ENCODE measurements at regions not wholly inside any gene's neighbourhood (a gene's known extent, or its start where the extent isn't known, plus 50 kb on each side); places are given as distances from the start of the nearest gene placed in this dataset.

- WGBS = 82% methylated on average over 9 of the region's 9 CpGs
- Histone ChIP-seq H3K27ac (ENCODE audit: low read depth in 1 of 2, low read length in 2 of 2) (no peak overlapping the region), H3K4me1 (ENCODE audit: control insufficient read depth in 4 of 4, insufficient read depth in 4 of 4, low read length in 3 of 4) (no peaks in the 10 kb centered on the region), H3K9me3 (ENCODE audit: control insufficient read depth in 4 of 4, low read length in 3 of 4) (peaks cover 0 to 4% (median 0%) of the 10 kb centered on the region in 4 donors), H3K36me3 (ENCODE audit: control insufficient read depth in 4 of 4, insufficient read depth in 3 of 4, low read depth in 1 of 4, low read length in 3 of 4) (no peaks in the 10 kb centered on the region), H3K9ac (ENCODE audit: low read depth in 1 of 2, low read length in 2 of 2) (no peak overlapping the region), H3K27me3 (ENCODE audit: control insufficient read depth in 4 of 4, insufficient read depth in 4 of 4, low read length in 3 of 4) (peaks cover 0 to 2% (median 0%) of the 10 kb centered on the region in 4 donors), H3K4me3 (ENCODE audit: low read depth in 1 of 3, low read length in 3 of 3) (no peak overlapping the region)
- TF ChIP-seq REST (IDR thresholded peaks at IDR 0.05) = no peak
- TF ChIP-seq FOXA2 (IDR thresholded peaks at IDR 0.05) = no peak
- TF ChIP-seq JUND (IDR thresholded peaks at IDR 0.05) = no peak
- TF ChIP-seq CTCF (IDR thresholded peaks at IDR 0.05; ENCODE audit: low read depth, low read length, missing input control) = no peak
- TF ChIP-seq ATF3 (IDR thresholded peaks at IDR 0.05) = no peak
- DNase-seq (ENCODE audit: low spot score) = no peak
Measured at GRCh38 chr19:30174791-30175190, 197.4 kb upstream of the ZNF536 start.

GRCh38 chr19:30175987-30176386, 196.2 kb upstream of the ZNF536 start:
- WGBS = 90% methylated on average over 3 of the region's 3 CpGs
- H3K4me3 ChIP-seq (ENCODE audit: low read depth in 1 of 3, low read length in 3 of 3) = no peak overlapping the region
- no peak for TF ChIP-seq RXRA (IDR thresholded peaks at IDR 0.05)
- no peak for TF ChIP-seq ZBTB33 (IDR thresholded peaks at IDR 0.05)
- no peak for TF ChIP-seq EGR1 (IDR thresholded peaks at IDR 0.05; ENCODE audit: low read depth in 2 of 2)
- H3K4me1 ChIP-seq (ENCODE audit: control insufficient read depth in 4 of 4, insufficient read depth in 4 of 4, low read length in 3 of 4) = no peaks in the 10 kb centered on the region
- no peaks in the 10 kb centered on the region for H3K36me3 ChIP-seq (ENCODE audit: control insufficient read depth in 4 of 4, insufficient read depth in 3 of 4, low read depth in 1 of 4, low read length in 3 of 4)
- no peak overlapping the region for H3K27ac ChIP-seq (ENCODE audit: low read depth in 1 of 2, low read length in 2 of 2)
- H3K9ac ChIP-seq (ENCODE audit: low read depth in 1 of 2, low read length in 2 of 2) = no peak overlapping the region
- DNase-seq (ENCODE audit: low spot score) = no peak
- H3K27me3 ChIP-seq (ENCODE audit: control insufficient read depth in 4 of 4, insufficient read depth in 4 of 4, low read length in 3 of 4) = peaks cover 0 to 2% (median 0%) of the 10 kb centered on the region in 4 donors
- H3K9me3 ChIP-seq (ENCODE audit: control insufficient read depth in 4 of 4, low read length in 3 of 4) = peaks cover 0 to 6% (median 2%) of the 10 kb centered on the region in 4 donors

GRCh38 chr19:30178721-30179402, 193.3 kb upstream of the ZNF536 start:
- 47% methylated on average over 4 of the region's 4 CpGs for WGBS
- Histone ChIP-seq H3K27me3 (ENCODE audit: control insufficient read depth in 4 of 4, insufficient read depth in 4 of 4, low read length in 3 of 4) (peaks cover 0 to 2% (median 0%) of the 10 kb centered on the region in 4 donors), H3K4me3 (ENCODE audit: low read depth in 1 of 3, low read length in 3 of 3) (no peak overlapping the region), H3K36me3 (ENCODE audit: control insufficient read depth in 4 of 4, insufficient read depth in 3 of 4, low read depth in 1 of 4, low read length in 3 of 4) (no peaks in the 10 kb centered on the region), H3K9me3 (ENCODE audit: control insufficient read depth in 4 of 4, low read length in 3 of 4) (peaks cover 1 to 18% (median 4%) of the 10 kb centered on the region in 4 donors), H3K9ac (ENCODE audit: low read depth in 1 of 2, low read length in 2 of 2) (no peak overlapping the region), H3K4me1 (ENCODE audit: control insufficient read depth in 4 of 4, insufficient read depth in 4 of 4, low read length in 3 of 4) (no peaks in the 10 kb centered on the region), H3K27ac (ENCODE audit: low read depth in 1 of 2, low read length in 2 of 2) (no peak overlapping the region)
- no peak for DNase-seq (ENCODE audit: low spot score)
- TF ChIP-seq CTCF (IDR thresholded peaks at IDR 0.05; ENCODE audit: low read depth, low read length, missing input control) = no peak
- TF ChIP-seq HNF4A (conservative IDR thresholded peaks at IDR 0.05) = no peak
- no peak for TF ChIP-seq RAD21 (IDR thresholded peaks at IDR 0.05)
- no peak for TF ChIP-seq FOXA1 (IDR thresholded peaks at IDR 0.05)
- no peak for TF ChIP-seq HNF4G (IDR thresholded peaks at IDR 0.05)
- TF ChIP-seq ZBTB33 (IDR thresholded peaks at IDR 0.05) = no peak
- TF ChIP-seq RXRA (IDR thresholded peaks at IDR 0.05) = no peak

All from liver (tissue), 8 donors.